IPS-15b (cell line): ENCODE measurements at regions not wholly inside any gene's neighbourhood (a gene's known extent, or its start where the extent isn't known, plus 50 kb on each side); places are given as distances from the start of the nearest gene placed in this dataset.
"Not testable (repeated sequence)": the region's sequence is repeated elsewhere in the genome, so short reads cannot be mapped to it uniquely, and the experiment has no call there.

ENCODE experiments used
- H3K27me3 ChIP-seq: one replicate; pipeline ENCODE4 v1.6.1; 2013; ENCODE audit warnings: low read length; ENCODE audit not compliant: control insufficient read depth, insufficient read depth
- H3K36me3 ChIP-seq: one replicate; pipeline ENCODE4 v1.6.1; 2013; ENCODE audit warnings: low read length; ENCODE audit not compliant: control insufficient read depth, insufficient read depth
- H3K4me1 ChIP-seq: one replicate; pipeline ENCODE4 v1.6.1; 2013; ENCODE audit warnings: mild to moderate bottlenecking, low read length; ENCODE audit not compliant: control insufficient read depth, insufficient read depth
- H3K4me3 ChIP-seq: one replicate; pipeline ENCODE4 v1.5.1; 2013; ENCODE audit warnings: low read depth, low read length
- H3K9ac ChIP-seq: one replicate; pipeline ENCODE4 v1.6.1; 2013; ENCODE audit warnings: low read depth, mild to moderate bottlenecking, low read length
- H3K9me3 ChIP-seq: one replicate; pipeline ENCODE4 v1.6.1; 2013; ENCODE audit warnings: mild to moderate bottlenecking, low read length; ENCODE audit not compliant: control insufficient read depth, insufficient read depth

- Histone ChIP-seq H3K9me3 (no peaks in the 10 kb centered on the region), H3K9ac (no peak overlapping the region), H3K27me3 (no peaks in the 10 kb centered on the region), H3K4me1 (no peaks in the 10 kb centered on the region), H3K36me3 (no peaks in the 10 kb centered on the region), H3K4me3 (no peak overlapping the region)
These were observed 112.5 kb downstream of the ZNF486 start for GRCh38 chr19:20279516-20279915.

- Histone ChIP-seq H3K4me3 (no peak overlapping the region), H3K27me3 (no peaks in the 10 kb centered on the region), H3K9ac (no peak overlapping the region), H3K36me3 (no peaks in the 10 kb centered on the region), H3K9me3 (no peaks in the 10 kb centered on the region), H3K4me1 (no peaks in the 10 kb centered on the region)
These were observed 111.3 kb downstream of the ZNF486 start for GRCh38 chr19:20278342-20278741.

- H3K9me3 ChIP-seq, H3K9ac ChIP-seq: not testable (repeated sequence)
These were observed 109.7 kb downstream of the ZNF486 start for GRCh38 chr19:20276732-20277082.

GRCh38 chr19:20276011-20276731 lies 109.2 kb downstream of the ZNF486 start:
- Histone ChIP-seq H3K36me3 (no peaks in the 10 kb centered on the region), H3K9me3 (no peaks in the 10 kb centered on the region), H3K4me3 (no peak overlapping the region), H3K4me1 (no peaks in the 10 kb centered on the region), H3K27me3 (no peaks in the 10 kb centered on the region), H3K9ac (no peak overlapping the region)

More at GRCh38 chr19:20276732-20277082, 109.7 kb downstream of the ZNF486 start:
- H3K36me3 ChIP-seq, H3K4me1 ChIP-seq, H3K27me3 ChIP-seq, H3K4me3 ChIP-seq: not testable (repeated sequence)

GRCh38 chr19:20273951-20274570 lies 107.0 kb downstream of the ZNF486 start:
- no peak overlapping the region for H3K4me3 ChIP-seq
- H3K4me1 ChIP-seq, result peaks cover 2% of the 10 kb centered on the region

GRCh38 chr19:20273376-20273775 lies 106.4 kb downstream of the ZNF486 start:
- no peaks in the 10 kb centered on the region for H3K27me3 ChIP-seq
- H3K9ac ChIP-seq, result no peak overlapping the region
- no peaks in the 10 kb centered on the region for H3K36me3 ChIP-seq
- no peak overlapping the region for H3K4me3 ChIP-seq
- no peaks in the 10 kb centered on the region for H3K9me3 ChIP-seq
- peaks cover 2% of the 10 kb centered on the region for H3K4me1 ChIP-seq

More at GRCh38 chr19:20273951-20274570, 107.0 kb downstream of the ZNF486 start:
- no peak overlapping the region for H3K9ac ChIP-seq
- no peaks in the 10 kb centered on the region for H3K9me3 ChIP-seq
- H3K36me3 ChIP-seq, result no peaks in the 10 kb centered on the region
- no peaks in the 10 kb centered on the region for H3K27me3 ChIP-seq

GRCh38 chr19:20272627-20273010 lies 105.6 kb downstream of the ZNF486 start:
- not testable (repeated sequence) for H3K4me3 ChIP-seq, H3K36me3 ChIP-seq, H3K9ac ChIP-seq, H3K27me3 ChIP-seq, H3K9me3 ChIP-seq, H3K4me1 ChIP-seq

- H3K4me3 ChIP-seq, H3K9ac ChIP-seq, H3K4me1 ChIP-seq, H3K27me3 ChIP-seq, H3K9me3 ChIP-seq, H3K36me3 ChIP-seq: not testable (repeated sequence)
These were observed 105.1 kb downstream of the ZNF486 start for GRCh38 chr19:20271927-20272626.

- Histone ChIP-seq H3K9ac (no peak overlapping the region), H3K36me3 (no peaks in the 10 kb centered on the region), H3K4me3 (no peak overlapping the region), H3K27me3 (no peaks in the 10 kb centered on the region), H3K4me1 (peaks cover 2% of the 10 kb centered on the region), H3K9me3 (no peaks in the 10 kb centered on the region)
These were observed 104.4 kb downstream of the ZNF486 start for GRCh38 chr19:20271215-20271926.

- Histone ChIP-seq H3K36me3 (no peaks in the 10 kb centered on the region), H3K9ac (no peak overlapping the region), H3K4me3 (no peak overlapping the region), H3K9me3 (no peaks in the 10 kb centered on the region), H3K27me3 (no peaks in the 10 kb centered on the region), H3K4me1 (peaks cover 2% of the 10 kb centered on the region)
These were observed 102.4 kb downstream of the ZNF486 start for GRCh38 chr19:20269461-20269860.

GRCh38 chr19:20261513-20261912 lies 94.5 kb downstream of the ZNF486 start:
- not testable (repeated sequence) for H3K4me3 ChIP-seq, H3K9ac ChIP-seq, H3K9me3 ChIP-seq

More at GRCh38 chr19:20261513-20261912, 94.5 kb downstream of the ZNF486 start:
- H3K4me1 ChIP-seq, result peaks cover 25% of the 10 kb centered on the region
- H3K27me3 ChIP-seq, H3K36me3 ChIP-seq: not testable (repeated sequence)
